Pulmonary artery endothelial cell (primary cell): ENCODE measurements at regions not wholly inside any gene's neighbourhood (a gene's known extent, or its start where the extent isn't known, plus 50 kb on each side); places are given as distances from the start of the nearest gene placed in this dataset.

Experiments used
- DNase-seq: peaks from one replicate; pipeline ENCODE4 v3.0.0-alpha.2; 2011; ENCODE audit warnings: low read depth, low spot score

GRCh38 chr15:98519767-98520550 is 128.4 kb upstream of the IGF1R start:
- DNase-seq: no peak

- DNase-seq: no peak
Measured at GRCh38 chr15:98522127-98522526, 126.2 kb upstream of the IGF1R start.

GRCh38 chr15:98523912-98524662 is 124.3 kb upstream of the IGF1R start:
- DNase-seq: no peak

GRCh38 chr15:98524838-98525660 is 123.3 kb upstream of the IGF1R start:
- DNase-seq: no peak

GRCh38 chr15:98525661-98526001 is 122.7 kb upstream of the IGF1R start:
- DNase-seq: no peak

- DNase-seq: no peak
Measured at GRCh38 chr15:98526094-98526493, 122.2 kb upstream of the IGF1R start.

GRCh38 chr15:98528046-98528725 is 120.2 kb upstream of the IGF1R start:
- DNase-seq: no peak

- no peak for DNase-seq
Measured at GRCh38 chr15:98529205-98530145, 118.9 kb upstream of the IGF1R start.

- no peak for DNase-seq
Measured at GRCh38 chr15:98530570-98530969, 117.8 kb upstream of the IGF1R start.

- DNase-seq: no peak
Measured at GRCh38 chr15:98532063-98532462, 116.3 kb upstream of the IGF1R start.

GRCh38 chr15:98536976-98537375 is 111.4 kb upstream of the IGF1R start:
- no peak for DNase-seq

GRCh38 chr15:98537516-98538060 is 110.8 kb upstream of the IGF1R start:
- DNase-seq: no peak

GRCh38 chr15:98541519-98541918 is 106.8 kb upstream of the IGF1R start:
- DNase-seq: no peak

GRCh38 chr15:98543237-98543636 is 105.1 kb upstream of the IGF1R start:
- DNase-seq: no peak

GRCh38 chr15:98546329-98546728 is 102.0 kb upstream of the IGF1R start:
- no peak for DNase-seq

- DNase-seq: no peak
Measured at GRCh38 chr15:98547275-98547674, 101.1 kb upstream of the IGF1R start.

- DNase-seq: no peak
Measured at GRCh38 chr15:98547741-98548138, 100.6 kb upstream of the IGF1R start.

GRCh38 chr15:98548139-98548971 is 100.0 kb upstream of the IGF1R start:
- no peak for DNase-seq

- DNase-seq: no peak
Measured at GRCh38 chr15:98549003-98549402, 99.3 kb upstream of the IGF1R start.
